CD14-positive monocyte (primary cell): ENCODE measurements at regions not wholly inside any gene's neighbourhood (a gene's known extent, or its start where the extent isn't known, plus 50 kb on each side); places are given as distances from the start of the nearest gene placed in this dataset.

Experiments used
- DNase-seq, 3 donors: peaks; one replicate each; pipeline ENCODE4 v3.0.0-alpha.2; 2011 to 2022
- H2AFZ ChIP-seq: 2 replicates; pipeline ENCODE4 v1.6.0; 2012; ENCODE audit warnings: mild to moderate bottlenecking, low read depth, low read length, inconsistent platforms; ENCODE audit not compliant: insufficient read depth, poor library complexity, severe bottlenecking
- H3K27ac ChIP-seq, 2 donors: 1 replicate in 1 of 2; 2 replicates in 1 of 2; pipeline ENCODE4 v1.5.1; 2012 to 2013; ENCODE audit warnings: low read length in 2 of 2, control low read depth in 1 of 2, inconsistent platforms in 1 of 2, low read depth in 1 of 2, mild to moderate bottlenecking in 1 of 2
- H3K27me3 ChIP-seq, 2 donors: one replicate each; pipeline versions ENCODE4 v1.6.0 to v1.6.1; 2011 to 2013; ENCODE audit warnings: low read length in 2 of 2; ENCODE audit not compliant: control insufficient read depth in 2 of 2, insufficient read depth in 2 of 2
- H3K36me3 ChIP-seq, 2 donors: replicated peaks in 1 of 2; 1 replicate in 1 of 2; 2 replicates in 1 of 2; pipeline versions ENCODE4 v1.5.1 to v1.6.1; 2012 to 2013; ENCODE audit warnings: low read length in 2 of 2, control low read depth in 1 of 2, inconsistent platforms in 1 of 2, mild to moderate bottlenecking in 1 of 2; ENCODE audit not compliant: insufficient read depth in 2 of 2, control insufficient read depth in 1 of 2
- H3K4me1 ChIP-seq, 2 donors: 1 replicate in 1 of 2; 2 replicates in 1 of 2; pipeline versions ENCODE4 v1.5.1 to v1.6.1; 2012 to 2013; ENCODE audit warnings: low read length in 2 of 2, control low read depth in 1 of 2, inconsistent platforms in 1 of 2, mild to moderate bottlenecking in 1 of 2, moderate library complexity in 1 of 2; ENCODE audit not compliant: insufficient read depth in 2 of 2, control insufficient read depth in 1 of 2
- H3K4me2 ChIP-seq: replicated peaks from 2 replicates; pipeline ENCODE3; 2012; ENCODE audit warnings: low read length, moderate library complexity, mild to moderate bottlenecking; ENCODE audit not compliant: poor library complexity, severe bottlenecking; ENCODE audit errors: extremely low read depth
- H3K4me3 ChIP-seq, 3 experiments: fragments of 200-600 bp in 1 of 3; sonication (generic) in 1 of 3; replicated peaks in 1 of 3; 1 replicate in 2 of 3; 2 replicates in 1 of 3; pipeline ENCODE4 v1.5.1; 2011 to 2013; ENCODE audit warnings: low read length in 3 of 3, mild to moderate bottlenecking in 3 of 3, control low read depth in 2 of 3, low read depth in 2 of 3, inconsistent platforms in 1 of 3, moderate library complexity in 1 of 3
- H3K79me2 ChIP-seq: 2 replicates; pipeline ENCODE4 v1.6.0; 2012; ENCODE audit warnings: mild to moderate bottlenecking, control low read depth, inconsistent platforms, low read length, moderate library complexity; ENCODE audit not compliant: insufficient read depth
- H3K9ac ChIP-seq: 2 replicates; pipeline ENCODE4 v1.6.0; 2017; ENCODE audit warnings: low read length, mild to moderate bottlenecking; ENCODE audit not compliant: insufficient read depth, poor library complexity, severe bottlenecking
- H3K9me3 ChIP-seq, 2 donors: replicated peaks in 1 of 2; 1 replicate in 1 of 2; 2 replicates in 1 of 2; pipeline versions ENCODE4 v1.5.1 to v1.6.1; 2012 to 2013; ENCODE audit warnings: low read length in 2 of 2, control low read depth in 1 of 2; ENCODE audit not compliant: control insufficient read depth in 1 of 2, insufficient read depth in 1 of 2
- H4K20me1 ChIP-seq: 2 replicates; pipeline ENCODE4 v1.6.0; 2012; ENCODE audit warnings: mild to moderate bottlenecking, low read length, control low read depth, moderate library complexity; ENCODE audit not compliant: insufficient read depth
- H3K27ac Mint-ChIP-seq, 7 donors: one replicate each; pipeline ENCODE4 v1.8.0; 2020; ENCODE audit warnings: mild to moderate bottlenecking in 7 of 7, mixed read lengths in 7 of 7, moderate library complexity in 6 of 7, inconsistent platforms in 2 of 7
- H3K27me3 Mint-ChIP-seq, 3 donors: one replicate each; pipeline ENCODE4 v1.8.0; 2021 to 2022; ENCODE audit warnings: low read depth in 3 of 3, mild to moderate bottlenecking in 3 of 3, mixed read lengths in 3 of 3, moderate library complexity in 3 of 3, inconsistent platforms in 1 of 3
- H3K36me3 Mint-ChIP-seq, 2 donors: one replicate each; pipeline ENCODE4 v1.8.0; 2020; ENCODE audit warnings: mixed read lengths in 2 of 2, inconsistent platforms in 1 of 2, mild to moderate bottlenecking in 1 of 2
- H3K4me1 Mint-ChIP-seq: one replicate; pipeline ENCODE4 v1.8.0; 2020; ENCODE audit warnings: mild to moderate bottlenecking, mixed read lengths
- H3K4me3 Mint-ChIP-seq, 2 donors: one replicate each; pipeline ENCODE4 v1.8.0; 2020; ENCODE audit warnings: mild to moderate bottlenecking in 2 of 2, mixed read lengths in 2 of 2, moderate library complexity in 1 of 2
- H3K9me3 Mint-ChIP-seq, 7 donors: one replicate each; pipeline ENCODE4 v1.8.0; 2020 to 2022; ENCODE audit warnings: mixed read lengths in 7 of 7, mild to moderate bottlenecking in 6 of 7, moderate library complexity in 6 of 7, inconsistent platforms in 2 of 7
- WGBS: methylation state at CpG from one replicate; pipeline ENCODE4 v1.1.5; 2013; ENCODE audit warnings: missing lambda C conversion rate; ENCODE audit not compliant: insufficient coverage; 5-methylcytosine and 5-hydroxymethylcytosine counted together
- intact Hi-C, 2 donors: fragments of 100-400 bp; cut with micrococcal nuclease; formaldehyde crosslinking; loops; one replicate each; pipeline versions ENCODE4 v1.15.0 to v1.15.1; 2023
- TF ChIP-seq, protein P1 (sequence below): fragments of 200-600 bp; IDR thresholded peaks from one replicate; pipeline ENCODE4 v1.8.0; 2022; ENCODE audit warnings: antibody characterized with exemption, mild to moderate bottlenecking

DNA sequence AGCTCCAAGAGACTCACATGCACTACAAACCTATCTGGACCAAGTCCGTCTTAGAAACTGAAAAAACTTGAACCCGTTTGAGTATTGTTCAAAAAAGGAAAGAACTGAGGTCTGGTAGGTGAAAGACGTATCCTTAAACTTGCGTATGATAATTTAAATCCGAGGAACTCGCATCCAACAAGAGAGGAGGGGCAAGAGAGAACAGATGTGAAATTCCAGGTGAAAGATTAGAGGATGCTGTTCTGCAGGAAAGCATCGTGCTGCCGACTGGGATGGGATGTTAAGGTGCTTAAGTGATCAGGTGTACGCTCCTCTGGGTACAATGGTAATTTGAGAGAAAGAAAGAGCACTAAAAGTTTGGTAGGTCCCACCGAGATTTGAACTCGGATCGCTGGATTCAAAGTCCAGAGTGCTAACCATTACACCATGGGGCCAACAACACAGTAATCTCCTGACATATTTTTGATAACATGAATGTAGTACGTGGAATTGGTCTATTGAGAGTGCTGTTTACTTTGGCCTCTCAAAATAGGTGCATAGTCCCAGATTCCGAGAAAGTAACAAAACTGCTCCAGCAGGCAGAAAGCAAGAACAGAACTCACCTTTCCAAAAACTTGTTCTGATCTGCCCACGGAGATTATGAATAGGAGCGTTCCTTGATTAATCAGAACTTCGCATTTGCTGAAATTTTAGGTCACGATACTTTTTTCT lies 53.5 kb upstream of the BTN3A2 start:
- peaks cover 0 to 2% of the 10 kb centered on the region in 2 donors for H3K36me3 Mint-ChIP-seq
- H3K4me3 Mint-ChIP-seq = peak overlapping the region; percentile 85 to 86
- peaks cover 0 to 4% (median 0%) of the 10 kb centered on the region in 7 donors for H3K9me3 Mint-ChIP-seq
- peak; percentile 47 to 65 (median 47) for DNase-seq
- no peak overlapping the region for H2AFZ ChIP-seq
- peak overlapping the region in 2 of 3 experiments; percentile 5 to 83 for H3K4me3 ChIP-seq
- H3K4me1 Mint-ChIP-seq = peaks cover 30% of the 10 kb centered on the region
- H3K9ac ChIP-seq = no peak overlapping the region
- 20% methylated on average over 4 of the region's 18 CpGs for WGBS
- H3K36me3 ChIP-seq = no peaks in the 10 kb centered on the region
- no peaks in the 10 kb centered on the region for H3K9me3 ChIP-seq
- H3K4me2 ChIP-seq = peak overlapping the region; percentile 82
- TF ChIP-seq, protein P1, sequence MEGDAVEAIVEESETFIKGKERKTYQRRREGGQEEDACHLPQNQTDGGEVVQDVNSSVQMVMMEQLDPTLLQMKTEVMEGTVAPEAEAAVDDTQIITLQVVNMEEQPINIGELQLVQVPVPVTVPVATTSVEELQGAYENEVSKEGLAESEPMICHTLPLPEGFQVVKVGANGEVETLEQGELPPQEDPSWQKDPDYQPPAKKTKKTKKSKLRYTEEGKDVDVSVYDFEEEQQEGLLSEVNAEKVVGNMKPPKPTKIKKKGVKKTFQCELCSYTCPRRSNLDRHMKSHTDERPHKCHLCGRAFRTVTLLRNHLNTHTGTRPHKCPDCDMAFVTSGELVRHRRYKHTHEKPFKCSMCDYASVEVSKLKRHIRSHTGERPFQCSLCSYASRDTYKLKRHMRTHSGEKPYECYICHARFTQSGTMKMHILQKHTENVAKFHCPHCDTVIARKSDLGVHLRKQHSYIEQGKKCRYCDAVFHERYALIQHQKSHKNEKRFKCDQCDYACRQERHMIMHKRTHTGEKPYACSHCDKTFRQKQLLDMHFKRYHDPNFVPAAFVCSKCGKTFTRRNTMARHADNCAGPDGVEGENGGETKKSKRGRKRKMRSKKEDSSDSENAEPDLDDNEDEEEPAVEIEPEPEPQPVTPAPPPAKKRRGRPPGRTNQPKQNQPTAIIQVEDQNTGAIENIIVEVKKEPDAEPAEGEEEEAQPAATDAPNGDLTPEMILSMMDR = no peak
- no peaks in the 10 kb centered on the region for H4K20me1 ChIP-seq
- no peaks in the 10 kb centered on the region for H3K79me2 ChIP-seq
- H3K27ac ChIP-seq = no peak overlapping the region
- peaks cover 11 to 23% (median 21%) of the 10 kb centered on the region in 3 donors for H3K27me3 Mint-ChIP-seq
- H3K27me3 ChIP-seq = peaks cover 2 to 6% of the 10 kb centered on the region in 2 donors
- no peak overlapping the region for H3K27ac Mint-ChIP-seq
- intact Hi-C loops = no loop called here
- peaks cover 25 to 27% of the 10 kb centered on the region in 2 donors for H3K4me1 ChIP-seq

DNA sequence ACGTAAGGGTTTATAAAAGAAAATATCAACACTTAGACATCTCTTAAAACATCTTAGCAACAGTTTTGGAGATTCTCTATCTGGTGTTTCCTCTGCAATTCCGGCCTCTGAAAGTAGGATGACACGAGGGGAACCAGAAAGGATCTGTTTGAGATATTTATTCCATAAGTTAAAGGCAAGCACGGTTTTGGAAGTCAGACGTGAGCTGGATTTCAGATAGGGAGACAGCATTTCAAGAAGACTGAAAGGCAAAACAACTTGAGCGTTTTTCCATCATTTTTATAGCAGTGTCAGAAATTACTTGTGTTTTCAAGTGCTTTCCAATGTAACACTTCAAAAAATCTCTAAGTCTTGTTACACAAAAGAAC lies 52.9 kb upstream of the BTN3A2 start:
- peaks cover 11 to 21% (median 21%) of the 10 kb centered on the region in 3 donors for H3K27me3 Mint-ChIP-seq

More for the DNA sequence above, 52.9 kb upstream of the BTN3A2 start:
- 0% methylated on average over 1 of the region's 6 CpGs for WGBS
- Mint-ChIP-seq H3K27ac (no peak overlapping the region), H3K4me1 (peaks cover 30% of the 10 kb centered on the region), H3K4me3 (peak overlapping the region; percentile 85 to 86), H3K36me3 (peaks cover 0 to 2% of the 10 kb centered on the region in 2 donors), H3K9me3 (peaks cover 0 to 4% (median 0%) of the 10 kb centered on the region in 7 donors)
- intact Hi-C loops = no loop called here
- H3K79me2 ChIP-seq = no peaks in the 10 kb centered on the region
- TF ChIP-seq, protein P1 = no peak
- no peak overlapping the region for H2AFZ ChIP-seq
- H3K4me2 ChIP-seq = peak overlapping the region; percentile 82
- DNase-seq = no peak
- peak overlapping the region in 2 of 3 experiments; percentile 5 to 83 for H3K4me3 ChIP-seq
- no peak overlapping the region for H3K27ac ChIP-seq
- no peaks in the 10 kb centered on the region for H4K20me1 ChIP-seq
- no peak overlapping the region for H3K9ac ChIP-seq
- peaks cover 2 to 6% of the 10 kb centered on the region in 2 donors for H3K27me3 ChIP-seq
- no peaks in the 10 kb centered on the region for H3K36me3 ChIP-seq
- H3K4me1 ChIP-seq = peaks cover 25 to 27% of the 10 kb centered on the region in 2 donors
- no peaks in the 10 kb centered on the region for H3K9me3 ChIP-seq
